ENCODE measurements at regions not wholly inside any gene's neighbourhood (a gene's known extent, or its start where the extent isn't known, plus 50 kb on each side); places are given as distances from the start of the nearest gene placed in this dataset.

- TF ChIP-seq CTCF (IDR thresholded peaks at IDR 0.05) (no peak), POLR2AphosphoS5 (IDR thresholded peaks at IDR 0.05) (no peak), POLR2A (IDR thresholded peaks at IDR 0.05) (no peak)
These were observed 207.6 kb downstream of the DAD1 start for GRCh38 chr14:22381408-22381760.
